CD4-positive, alpha-beta T cell (primary cell): ENCODE measurements at regions not wholly inside any gene's neighbourhood (a gene's known extent, or its start where the extent isn't known, plus 50 kb on each side); places are given as distances from the start of the nearest gene placed in this dataset.

Source experiments
- ATAC-seq: fragments of 200-7000 bp; cut with Tn5 transposase; one replicate; pipeline ENCODE4 v1.10.0; 2022; ENCODE audit warnings: mild to moderate bottlenecking; ENCODE audit not compliant: poor library complexity
- CTCF ChIA-PET: fragments of 350-600 bp; sonication (Branson Sonifier 250); formaldehyde crosslinking; loops from one replicate; lab custom pipeline; 2021; ENCODE audit warnings: antibody characterized with exemption, inconsistent platforms; lab: Charles Lee
- POLR2A ChIA-PET: fragments of 350-600 bp; sonication (Branson Sonifier 250); formaldehyde crosslinking; loops from one replicate; lab custom pipeline; 2021; ENCODE audit warnings: antibody characterized with exemption, inconsistent platforms; lab: Charles Lee
- DNase-seq, 14 experiments: peaks; one replicate each; pipeline ENCODE4 v3.0.0-alpha.2; 2013 to 2020; ENCODE audit warnings: mixed read lengths in 2 of 14
- H3K27ac ChIP-seq, 2 donors: one replicate each; pipeline versions ENCODE4 v1.5.1 to v1.7.0; 2013; ENCODE audit warnings: low read length in 2 of 2, low read depth in 1 of 2, mild to moderate bottlenecking in 1 of 2
- H3K27me3 ChIP-seq, 2 experiments: 1 replicate in 1 of 2; 2 replicates in 1 of 2; pipeline versions ENCODE4 v1.6.1 to v1.7.0; 2013; ENCODE audit warnings: low read length in 2 of 2, control low read depth in 1 of 2, mild to moderate bottlenecking in 1 of 2, moderate library complexity in 1 of 2; ENCODE audit not compliant: insufficient read depth in 2 of 2, control insufficient read depth in 1 of 2
- H3K36me3 ChIP-seq: one replicate; pipeline ENCODE4 v1.6.1; 2013; ENCODE audit warnings: low read length, control low read depth; ENCODE audit not compliant: insufficient read depth
- H3K4me1 ChIP-seq: one replicate; pipeline ENCODE4 v1.6.1; 2013; ENCODE audit warnings: low read length, control low read depth; ENCODE audit not compliant: insufficient read depth
- H3K4me3 ChIP-seq: one replicate; pipeline ENCODE4 v1.5.1; 2013; ENCODE audit warnings: mild to moderate bottlenecking, low read length, moderate library complexity
- H3K9me3 ChIP-seq, 2 experiments: 1 replicate in 1 of 2; 2 replicates in 1 of 2; pipeline versions ENCODE4 v1.6.1 to v1.7.0; 2013; ENCODE audit warnings: low read length in 2 of 2, mild to moderate bottlenecking in 2 of 2, control low read depth in 1 of 2, moderate library complexity in 1 of 2; ENCODE audit not compliant: control insufficient read depth in 1 of 2, insufficient read depth in 1 of 2
- H3K27ac Mint-ChIP-seq: one replicate; pipeline ENCODE4 v1.8.0; 2020; ENCODE audit warnings: mixed read lengths
- H3K27me3 Mint-ChIP-seq: one replicate; pipeline ENCODE4 v1.8.0; 2021; ENCODE audit warnings: mixed read lengths
- H3K36me3 Mint-ChIP-seq: one replicate; pipeline ENCODE4 v1.8.0; 2021; ENCODE audit warnings: low read depth, mixed read lengths
- H3K4me1 Mint-ChIP-seq: one replicate; pipeline ENCODE4 v1.8.0; 2021; ENCODE audit warnings: low read depth, mixed read lengths
- H3K4me3 Mint-ChIP-seq: one replicate; pipeline ENCODE4 v1.8.0; 2020; ENCODE audit warnings: mild to moderate bottlenecking, mixed read lengths
- H3K9me3 Mint-ChIP-seq: one replicate; pipeline ENCODE4 v1.8.0; 2020; ENCODE audit warnings: mixed read lengths
- intact Hi-C, 2 experiments: fragments of 100-400 bp; cut with DNase I in 1 of 2; cut with micrococcal nuclease in 1 of 2; formaldehyde crosslinking; loops; one replicate each; pipeline versions ENCODE4 v1.15.1 to v1.9.0; 2023 to 2025; cut with DNase I, micrococcal nuclease
- TF ChIP-seq, protein P1 (sequence below): fragments of 200-600 bp; IDR thresholded peaks from one replicate; pipeline ENCODE4 v1.8.0; 2022; ENCODE audit warnings: antibody characterized with exemption, mild to moderate bottlenecking

DNA sequence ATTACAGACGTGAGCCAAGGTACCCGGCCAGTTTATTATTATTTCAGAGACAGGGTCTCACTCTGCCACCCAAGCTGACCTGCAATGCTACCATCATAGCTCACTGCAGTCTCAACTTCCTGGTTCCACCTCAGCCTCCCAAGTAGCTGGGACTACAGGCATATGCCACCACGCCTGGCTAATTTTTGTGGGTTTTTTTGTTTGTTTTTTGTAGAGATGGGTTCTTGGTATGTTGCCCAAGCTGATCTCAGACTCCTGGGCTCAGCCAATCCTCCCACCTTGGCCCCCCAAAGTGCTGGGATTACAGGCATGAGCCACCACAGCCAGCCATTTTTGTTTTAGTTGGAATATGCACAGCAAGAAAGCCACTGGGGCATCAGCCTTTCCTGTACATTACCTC lies 115.7 kb downstream of the MRM1 start:
- Mint-ChIP-seq H3K27ac (no peak overlapping the region), H3K4me3 (no peak overlapping the region), H3K4me1 (peaks cover 15% of the 10 kb centered on the region), H3K9me3 (no peaks in the 10 kb centered on the region), H3K36me3 (no peaks in the 10 kb centered on the region), H3K27me3 (no peaks in the 10 kb centered on the region)
- no peak overlapping the region for H3K27ac ChIP-seq
- no peaks in the 10 kb centered on the region for H3K36me3 ChIP-seq
- no peak for DNase-seq
- POLR2A ChIA-PET: no interaction called here
- H3K27me3 ChIP-seq: peaks cover 2 to 4% of the 10 kb centered on the region in 2 experiments
- ATAC-seq: no peak
- TF ChIP-seq, protein P1, sequence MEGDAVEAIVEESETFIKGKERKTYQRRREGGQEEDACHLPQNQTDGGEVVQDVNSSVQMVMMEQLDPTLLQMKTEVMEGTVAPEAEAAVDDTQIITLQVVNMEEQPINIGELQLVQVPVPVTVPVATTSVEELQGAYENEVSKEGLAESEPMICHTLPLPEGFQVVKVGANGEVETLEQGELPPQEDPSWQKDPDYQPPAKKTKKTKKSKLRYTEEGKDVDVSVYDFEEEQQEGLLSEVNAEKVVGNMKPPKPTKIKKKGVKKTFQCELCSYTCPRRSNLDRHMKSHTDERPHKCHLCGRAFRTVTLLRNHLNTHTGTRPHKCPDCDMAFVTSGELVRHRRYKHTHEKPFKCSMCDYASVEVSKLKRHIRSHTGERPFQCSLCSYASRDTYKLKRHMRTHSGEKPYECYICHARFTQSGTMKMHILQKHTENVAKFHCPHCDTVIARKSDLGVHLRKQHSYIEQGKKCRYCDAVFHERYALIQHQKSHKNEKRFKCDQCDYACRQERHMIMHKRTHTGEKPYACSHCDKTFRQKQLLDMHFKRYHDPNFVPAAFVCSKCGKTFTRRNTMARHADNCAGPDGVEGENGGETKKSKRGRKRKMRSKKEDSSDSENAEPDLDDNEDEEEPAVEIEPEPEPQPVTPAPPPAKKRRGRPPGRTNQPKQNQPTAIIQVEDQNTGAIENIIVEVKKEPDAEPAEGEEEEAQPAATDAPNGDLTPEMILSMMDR: no peak
- CTCF ChIA-PET: no interaction called here
- H3K4me1 ChIP-seq: peaks cover 13% of the 10 kb centered on the region
- H3K4me3 ChIP-seq: no peak overlapping the region
- no peaks in the 10 kb centered on the region for H3K9me3 ChIP-seq
- intact Hi-C loops: no loop called here

DNA sequence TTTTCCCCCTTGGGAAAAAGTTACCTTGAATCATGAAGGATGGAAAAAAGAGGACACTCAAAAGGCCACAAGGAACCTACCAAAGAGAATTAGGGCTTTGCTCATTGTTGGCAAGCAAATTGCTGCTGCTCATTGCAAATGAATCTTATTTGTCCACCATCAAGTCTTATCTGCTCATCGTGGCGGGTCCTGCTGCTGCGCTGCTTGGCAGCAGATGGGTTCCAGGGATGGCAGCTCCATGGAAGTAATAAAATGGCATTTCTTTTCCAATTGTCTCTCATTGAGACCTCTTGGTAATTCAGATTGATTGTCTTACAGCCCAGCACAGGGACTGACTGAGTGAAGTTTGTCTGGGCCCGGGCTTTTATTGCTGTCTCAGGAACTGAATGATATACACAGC lies 118.7 kb downstream of the MRM1 start:
- H3K36me3 Mint-ChIP-seq: no peaks in the 10 kb centered on the region
- no peak for ATAC-seq
- Histone ChIP-seq H3K27ac (no peak overlapping the region), H3K4me3 (no peak overlapping the region), H3K36me3 (no peaks in the 10 kb centered on the region), H3K4me1 (peaks cover 28% of the 10 kb centered on the region), H3K9me3 (no peaks in the 10 kb centered on the region), H3K27me3 (peaks cover 0 to 2% of the 10 kb centered on the region in 2 experiments)
- ChIA-PET CTCF (no interaction called here), POLR2A (no interaction called here)
- TF ChIP-seq, protein P1: no peak
- no peak overlapping the region for H3K4me3 Mint-ChIP-seq
- no peak for DNase-seq
- H3K9me3 Mint-ChIP-seq: no peaks in the 10 kb centered on the region
- H3K27ac Mint-ChIP-seq: peak overlapping the region; percentile 97
- no peaks in the 10 kb centered on the region for H3K27me3 Mint-ChIP-seq
- intact Hi-C loops: loop anchor here in 1 of 2 experiments (5.0 kb wide), 2 partner anchors 178 to 238 kb away; partner anchors contain the start of gene GGNBP2
- H3K4me1 Mint-ChIP-seq: peaks cover 45% of the 10 kb centered on the region

DNA sequence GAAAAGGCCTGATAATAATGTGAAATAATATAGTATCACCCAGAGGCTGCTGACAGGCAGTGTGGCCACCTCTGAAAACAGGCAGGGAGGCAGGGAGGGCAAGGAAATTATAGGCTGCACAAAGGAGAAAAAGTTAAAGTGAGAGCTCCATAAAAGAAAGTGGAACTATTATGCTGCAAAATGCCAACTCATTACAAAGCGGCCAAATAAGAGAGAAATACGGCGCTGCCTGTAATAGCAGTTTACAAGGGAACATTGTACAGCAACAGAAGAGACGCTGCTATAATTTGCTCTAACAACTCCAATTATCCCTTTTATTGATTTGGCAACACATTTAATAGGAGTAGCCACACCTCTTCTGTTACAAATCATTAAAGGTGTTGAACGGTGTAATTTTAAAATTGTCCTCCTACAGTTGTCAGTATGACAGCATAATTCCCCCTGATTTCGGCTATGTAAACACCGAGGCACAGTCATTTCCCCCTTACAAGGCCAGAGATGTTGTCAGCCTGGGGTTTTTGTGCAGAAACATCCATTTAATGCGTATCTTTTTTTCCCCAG lies 120.3 kb downstream of the MRM1 start:
- Mint-ChIP-seq H3K27ac (peak overlapping the region; percentile 97), H3K4me1 (peaks cover 60% of the 10 kb centered on the region), H3K27me3 (no peaks in the 10 kb centered on the region), H3K4me3 (peak overlapping the region; percentile 85), H3K36me3 (no peaks in the 10 kb centered on the region), H3K9me3 (no peaks in the 10 kb centered on the region)
- Histone ChIP-seq H3K36me3 (no peaks in the 10 kb centered on the region), H3K9me3 (no peaks in the 10 kb centered on the region), H3K4me3 (peak overlapping the region; percentile 63), H3K27me3 (no peaks in the 10 kb centered on the region), H3K27ac (peak overlapping the region; percentile 70 to 73), H3K4me1 (peaks cover 38% of the 10 kb centered on the region)
- intact Hi-C loops: loop anchor here (1.0 to 5.0 kb wide), 4 partner anchors 179 to 239 kb away; partner anchors contain the start of genes AATF (in 2 of the 2) and GGNBP2 (in 1 of the 2)
- ChIA-PET CTCF (no interaction called here), POLR2A (interaction anchor here (0.7 to 2.4 kb wide), 8 partner anchors 10 to 236 kb away, joined by 3 to 8 read pairs (median 4); partner anchors contain the start of genes AATF, MRM1 and ZNHIT3)
- ATAC-seq (peak; percentile 45), DNase-seq (peak in 2 of 14 experiments; percentile 8 to 30)
- TF ChIP-seq, protein P1: no peak
